CD14-positive monocyte (primary cell): ENCODE measurements at regions not wholly inside any gene's neighbourhood (a gene's known extent, or its start where the extent isn't known, plus 50 kb on each side); places are given as distances from the start of the nearest gene placed in this dataset.

Experiments used
- DNase-seq, 3 donors: peaks; one replicate each; pipeline ENCODE4 v3.0.0-alpha.2; 2011 to 2022
- H2AFZ ChIP-seq: 2 replicates; pipeline ENCODE4 v1.6.0; 2012; ENCODE audit warnings: mild to moderate bottlenecking, low read depth, low read length, inconsistent platforms; ENCODE audit not compliant: insufficient read depth, poor library complexity, severe bottlenecking
- H3K27ac ChIP-seq, 2 donors: 1 replicate in 1 of 2; 2 replicates in 1 of 2; pipeline ENCODE4 v1.5.1; 2012 to 2013; ENCODE audit warnings: low read length in 2 of 2, control low read depth in 1 of 2, inconsistent platforms in 1 of 2, low read depth in 1 of 2, mild to moderate bottlenecking in 1 of 2
- H3K27me3 ChIP-seq, 2 donors: one replicate each; pipeline versions ENCODE4 v1.6.0 to v1.6.1; 2011 to 2013; ENCODE audit warnings: low read length in 2 of 2; ENCODE audit not compliant: control insufficient read depth in 2 of 2, insufficient read depth in 2 of 2
- H3K36me3 ChIP-seq, 2 donors: replicated peaks in 1 of 2; 1 replicate in 1 of 2; 2 replicates in 1 of 2; pipeline versions ENCODE4 v1.5.1 to v1.6.1; 2012 to 2013; ENCODE audit warnings: low read length in 2 of 2, control low read depth in 1 of 2, inconsistent platforms in 1 of 2, mild to moderate bottlenecking in 1 of 2; ENCODE audit not compliant: insufficient read depth in 2 of 2, control insufficient read depth in 1 of 2
- H3K4me1 ChIP-seq, 2 donors: 1 replicate in 1 of 2; 2 replicates in 1 of 2; pipeline versions ENCODE4 v1.5.1 to v1.6.1; 2012 to 2013; ENCODE audit warnings: low read length in 2 of 2, control low read depth in 1 of 2, inconsistent platforms in 1 of 2, mild to moderate bottlenecking in 1 of 2, moderate library complexity in 1 of 2; ENCODE audit not compliant: insufficient read depth in 2 of 2, control insufficient read depth in 1 of 2
- H3K4me2 ChIP-seq: replicated peaks from 2 replicates; pipeline ENCODE3; 2012; ENCODE audit warnings: low read length, moderate library complexity, mild to moderate bottlenecking; ENCODE audit not compliant: poor library complexity, severe bottlenecking; ENCODE audit errors: extremely low read depth
- H3K4me3 ChIP-seq, 3 experiments: fragments of 200-600 bp in 1 of 3; sonication (generic) in 1 of 3; replicated peaks in 1 of 3; 1 replicate in 2 of 3; 2 replicates in 1 of 3; pipeline ENCODE4 v1.5.1; 2011 to 2013; ENCODE audit warnings: low read length in 3 of 3, mild to moderate bottlenecking in 3 of 3, control low read depth in 2 of 3, low read depth in 2 of 3, inconsistent platforms in 1 of 3, moderate library complexity in 1 of 3
- H3K79me2 ChIP-seq: 2 replicates; pipeline ENCODE4 v1.6.0; 2012; ENCODE audit warnings: mild to moderate bottlenecking, control low read depth, inconsistent platforms, low read length, moderate library complexity; ENCODE audit not compliant: insufficient read depth
- H3K9ac ChIP-seq: 2 replicates; pipeline ENCODE4 v1.6.0; 2017; ENCODE audit warnings: low read length, mild to moderate bottlenecking; ENCODE audit not compliant: insufficient read depth, poor library complexity, severe bottlenecking
- H3K9me3 ChIP-seq, 2 donors: replicated peaks in 1 of 2; 1 replicate in 1 of 2; 2 replicates in 1 of 2; pipeline versions ENCODE4 v1.5.1 to v1.6.1; 2012 to 2013; ENCODE audit warnings: low read length in 2 of 2, control low read depth in 1 of 2; ENCODE audit not compliant: control insufficient read depth in 1 of 2, insufficient read depth in 1 of 2
- H4K20me1 ChIP-seq: 2 replicates; pipeline ENCODE4 v1.6.0; 2012; ENCODE audit warnings: mild to moderate bottlenecking, low read length, control low read depth, moderate library complexity; ENCODE audit not compliant: insufficient read depth
- H3K27ac Mint-ChIP-seq, 7 donors: one replicate each; pipeline ENCODE4 v1.8.0; 2020; ENCODE audit warnings: mild to moderate bottlenecking in 7 of 7, mixed read lengths in 7 of 7, moderate library complexity in 6 of 7, inconsistent platforms in 2 of 7
- H3K27me3 Mint-ChIP-seq, 3 donors: one replicate each; pipeline ENCODE4 v1.8.0; 2021 to 2022; ENCODE audit warnings: low read depth in 3 of 3, mild to moderate bottlenecking in 3 of 3, mixed read lengths in 3 of 3, moderate library complexity in 3 of 3, inconsistent platforms in 1 of 3
- H3K36me3 Mint-ChIP-seq, 2 donors: one replicate each; pipeline ENCODE4 v1.8.0; 2020; ENCODE audit warnings: mixed read lengths in 2 of 2, inconsistent platforms in 1 of 2, mild to moderate bottlenecking in 1 of 2
- H3K4me1 Mint-ChIP-seq: one replicate; pipeline ENCODE4 v1.8.0; 2020; ENCODE audit warnings: mild to moderate bottlenecking, mixed read lengths
- H3K4me3 Mint-ChIP-seq, 2 donors: one replicate each; pipeline ENCODE4 v1.8.0; 2020; ENCODE audit warnings: mild to moderate bottlenecking in 2 of 2, mixed read lengths in 2 of 2, moderate library complexity in 1 of 2
- H3K9me3 Mint-ChIP-seq, 7 donors: one replicate each; pipeline ENCODE4 v1.8.0; 2020 to 2022; ENCODE audit warnings: mixed read lengths in 7 of 7, mild to moderate bottlenecking in 6 of 7, moderate library complexity in 6 of 7, inconsistent platforms in 2 of 7
- WGBS: methylation state at CpG from one replicate; pipeline ENCODE4 v1.1.5; 2013; ENCODE audit warnings: missing lambda C conversion rate; ENCODE audit not compliant: insufficient coverage; 5-methylcytosine and 5-hydroxymethylcytosine counted together
- intact Hi-C, 2 donors: fragments of 100-400 bp; cut with micrococcal nuclease; formaldehyde crosslinking; loops; one replicate each; pipeline versions ENCODE4 v1.15.0 to v1.15.1; 2023
- TF ChIP-seq, protein P1 (sequence below): fragments of 200-600 bp; IDR thresholded peaks from one replicate; pipeline ENCODE4 v1.8.0; 2022; ENCODE audit warnings: antibody characterized with exemption, mild to moderate bottlenecking

DNA sequence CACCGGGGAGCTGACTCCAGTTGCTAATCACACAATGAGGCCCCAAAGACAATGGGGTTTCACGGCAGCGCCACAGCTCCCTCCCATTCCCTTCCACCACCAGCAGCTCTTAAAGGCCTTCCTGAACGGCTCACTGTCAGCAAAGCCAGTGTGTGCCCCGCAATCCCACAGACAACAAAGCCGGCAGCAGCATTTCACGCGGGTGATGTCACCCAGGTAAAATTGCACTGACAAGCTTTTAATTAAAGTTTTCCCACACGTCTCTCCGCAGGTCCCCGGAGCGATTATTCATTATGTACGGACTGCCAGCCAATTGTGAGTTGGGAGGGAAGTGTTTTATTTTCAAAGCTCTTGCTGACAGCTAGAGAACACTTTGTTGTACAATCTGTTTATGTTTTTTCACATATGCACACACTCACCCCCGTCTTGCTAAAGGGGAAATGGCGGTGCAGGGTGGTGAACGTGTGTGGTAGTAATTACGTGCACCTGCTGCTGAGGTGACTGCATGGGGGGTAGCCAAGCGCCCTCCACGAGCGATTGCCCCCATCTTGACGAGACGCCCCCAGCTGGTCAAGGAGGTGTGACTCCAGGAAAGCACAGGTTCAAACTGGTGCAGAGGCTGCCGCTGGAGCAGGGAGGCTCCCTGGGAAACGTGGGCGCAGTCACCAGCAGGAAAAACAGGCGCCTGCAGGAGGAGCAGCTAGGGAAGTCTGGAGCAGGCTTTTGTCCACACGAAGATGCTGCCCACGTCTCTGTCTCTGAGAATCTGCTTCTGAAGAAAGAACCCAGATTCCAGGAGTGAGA, 65.0 kb downstream of the IRX2 start:
- H3K36me3 Mint-ChIP-seq: no peaks in the 10 kb centered on the region
- H3K27me3 ChIP-seq: no peaks in the 10 kb centered on the region
- H3K79me2 ChIP-seq: no peaks in the 10 kb centered on the region
- H3K27me3 Mint-ChIP-seq: peaks cover 0 to 4% (median 1%) of the 10 kb centered on the region in 3 donors
- H4K20me1 ChIP-seq: no peaks in the 10 kb centered on the region
- H3K9me3 Mint-ChIP-seq: peaks cover 0 to 9% (median 3%) of the 10 kb centered on the region in 7 donors
- H3K27ac ChIP-seq: no peak overlapping the region
- DNase-seq: no peak
- intact Hi-C loops: no loop called here
- 67% methylated on average over 21 of the region's 28 CpGs for WGBS
- no peaks in the 10 kb centered on the region for H3K4me1 ChIP-seq
- TF ChIP-seq, protein P1, sequence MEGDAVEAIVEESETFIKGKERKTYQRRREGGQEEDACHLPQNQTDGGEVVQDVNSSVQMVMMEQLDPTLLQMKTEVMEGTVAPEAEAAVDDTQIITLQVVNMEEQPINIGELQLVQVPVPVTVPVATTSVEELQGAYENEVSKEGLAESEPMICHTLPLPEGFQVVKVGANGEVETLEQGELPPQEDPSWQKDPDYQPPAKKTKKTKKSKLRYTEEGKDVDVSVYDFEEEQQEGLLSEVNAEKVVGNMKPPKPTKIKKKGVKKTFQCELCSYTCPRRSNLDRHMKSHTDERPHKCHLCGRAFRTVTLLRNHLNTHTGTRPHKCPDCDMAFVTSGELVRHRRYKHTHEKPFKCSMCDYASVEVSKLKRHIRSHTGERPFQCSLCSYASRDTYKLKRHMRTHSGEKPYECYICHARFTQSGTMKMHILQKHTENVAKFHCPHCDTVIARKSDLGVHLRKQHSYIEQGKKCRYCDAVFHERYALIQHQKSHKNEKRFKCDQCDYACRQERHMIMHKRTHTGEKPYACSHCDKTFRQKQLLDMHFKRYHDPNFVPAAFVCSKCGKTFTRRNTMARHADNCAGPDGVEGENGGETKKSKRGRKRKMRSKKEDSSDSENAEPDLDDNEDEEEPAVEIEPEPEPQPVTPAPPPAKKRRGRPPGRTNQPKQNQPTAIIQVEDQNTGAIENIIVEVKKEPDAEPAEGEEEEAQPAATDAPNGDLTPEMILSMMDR: no peak
- no peaks in the 10 kb centered on the region for H3K36me3 ChIP-seq
- H3K4me3 ChIP-seq: no peak overlapping the region
- H3K4me3 Mint-ChIP-seq: no peak overlapping the region
- H3K4me1 Mint-ChIP-seq: no peaks in the 10 kb centered on the region
- H3K9ac ChIP-seq: no peak overlapping the region
- peaks cover 0 to 8% of the 10 kb centered on the region in 2 donors for H3K9me3 ChIP-seq
- no peak overlapping the region for H2AFZ ChIP-seq
- no peak overlapping the region for H3K27ac Mint-ChIP-seq
- no peak overlapping the region for H3K4me2 ChIP-seq

DNA sequence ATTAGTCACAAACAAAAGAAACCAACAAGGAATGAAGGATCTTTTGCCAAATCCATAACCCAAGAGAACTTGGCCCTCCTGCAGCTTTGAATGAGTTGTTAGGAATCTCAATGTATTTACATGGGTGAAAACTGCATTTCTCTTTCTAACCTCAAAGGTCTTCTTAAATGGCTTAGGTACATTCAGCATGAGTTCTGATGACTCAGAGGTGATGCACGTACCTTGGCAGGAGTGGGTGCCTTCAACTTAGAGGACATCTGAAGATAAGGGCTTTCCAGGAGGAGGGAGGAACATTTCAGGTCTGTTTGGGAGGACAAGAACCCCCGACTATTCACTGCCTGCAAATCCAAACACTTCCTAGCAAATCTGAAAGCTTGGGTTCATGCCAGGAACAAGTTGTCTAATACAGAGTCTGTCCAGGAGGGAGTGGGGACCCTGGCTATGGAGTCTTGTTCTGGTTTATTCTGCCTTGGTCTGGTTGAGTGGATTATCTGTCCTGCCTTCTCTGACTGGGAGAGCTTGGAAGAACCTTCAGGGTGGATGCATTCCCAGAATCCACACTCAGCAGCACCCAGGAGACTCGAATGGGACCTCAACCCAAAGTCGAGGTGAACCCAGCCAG, 65.7 kb downstream of the IRX2 start:
- Histone ChIP-seq H3K4me1 (no peaks in the 10 kb centered on the region), H3K79me2 (no peaks in the 10 kb centered on the region), H3K9ac (no peak overlapping the region), H3K36me3 (no peaks in the 10 kb centered on the region), H2AFZ (no peak overlapping the region), H4K20me1 (no peaks in the 10 kb centered on the region), H3K27ac (no peak overlapping the region), H3K4me2 (no peak overlapping the region), H3K4me3 (no peak overlapping the region), H3K27me3 (no peaks in the 10 kb centered on the region), H3K9me3 (peaks cover 0 to 8% of the 10 kb centered on the region in 2 donors)
- Mint-ChIP-seq H3K36me3 (no peaks in the 10 kb centered on the region), H3K4me1 (no peaks in the 10 kb centered on the region), H3K9me3 (peaks cover 0 to 9% (median 3%) of the 10 kb centered on the region in 7 donors), H3K27ac (no peak overlapping the region), H3K4me3 (no peak overlapping the region), H3K27me3 (peaks cover 0 to 4% (median 3%) of the 10 kb centered on the region in 3 donors)
- no peak for DNase-seq
- TF ChIP-seq, protein P1: no peak
- intact Hi-C loops: no loop called here
- WGBS: 83% methylated on average over 2 of the region's 4 CpGs
